HG03565 (cell line): ENCODE measurements at regions not wholly inside any gene's neighbourhood (a gene's known extent, or its start where the extent isn't known, plus 50 kb on each side); places are given as distances from the start of the nearest gene placed in this dataset.

ENCODE experiments used
- ATAC-seq: cut with Tn5 transposase; IDR thresholded peaks from one replicate; pipeline ENCODE4 v1.9.1; 2021; ENCODE audit warnings: mild to moderate bottlenecking, moderate library complexity; ENCODE audit not compliant: unreplicated experiment

GRCh38 chr12:70151993-70152392, 91.2 kb upstream of the CNOT2 start:
- ATAC-seq: no peak

GRCh38 chr12:70154087-70154638, 89.1 kb upstream of the CNOT2 start:
- ATAC-seq: no peak

GRCh38 chr12:70154960-70155589, 88.2 kb upstream of the CNOT2 start:
- ATAC-seq: no peak

GRCh38 chr12:70157099-70157498, 86.1 kb upstream of the CNOT2 start:
- no peak for ATAC-seq

- ATAC-seq: no peak
Measured at GRCh38 chr12:70165450-70165849, 77.8 kb upstream of the CNOT2 start.

- no peak for ATAC-seq
Measured at GRCh38 chr12:70176290-70176689, 66.9 kb upstream of the CNOT2 start.

- no peak for ATAC-seq
Measured at GRCh38 chr12:70177631-70178030, 65.6 kb upstream of the CNOT2 start.

GRCh38 chr12:70178038-70178437, 65.2 kb upstream of the CNOT2 start:
- no peak for ATAC-seq

GRCh38 chr12:70180130-70180529, 63.1 kb upstream of the CNOT2 start:
- no peak for ATAC-seq

- no peak for ATAC-seq
Measured at GRCh38 chr12:70185301-70185700, 57.9 kb upstream of the CNOT2 start.

GRCh38 chr12:70186436-70186835, 56.8 kb upstream of the CNOT2 start:
- no peak for ATAC-seq

GRCh38 chr12:70190262-70191010, 52.8 kb upstream of the CNOT2 start:
- ATAC-seq: no peak
